KMS-11 (cell line): ENCODE measurements at regions not wholly inside any gene's neighbourhood (a gene's known extent, or its start where the extent isn't known, plus 50 kb on each side); places are given as distances from the start of the nearest gene placed in this dataset.
A peak's percentile ranks its signal among the peaks of the same experiment; 100 is the strongest.

Experiments
- H2AFZ ChIP-seq: fragments of 200-600 bp; sonication (generic); 2 replicates; pipeline ENCODE4 v1.6.1; 2016; ENCODE audit warnings: antibody characterized with exemption, mixed run types, low read depth
- H3K27ac ChIP-seq: fragments of 200-600 bp; sonication (generic); 2 replicates; pipeline ENCODE4 v1.6.1; 2016; ENCODE audit warnings: mild to moderate bottlenecking, mixed run types
- H3K27me3 ChIP-seq: fragments of 200-600 bp; sonication (generic); 2 replicates; pipeline ENCODE4 v1.6.1; 2017; ENCODE audit warnings: mild to moderate bottlenecking, low read depth, mixed run types, moderate library complexity; ENCODE audit not compliant: insufficient read depth
- H3K36me3 ChIP-seq: fragments of 200-600 bp; sonication (generic); 2 replicates; pipeline ENCODE4 v1.6.1; 2017; ENCODE audit warnings: mild to moderate bottlenecking, mixed run types; ENCODE audit not compliant: insufficient read depth
- H3K4me1 ChIP-seq: fragments of 200-600 bp; sonication (generic); 2 replicates; pipeline ENCODE4 v1.6.1; 2016; ENCODE audit warnings: mild to moderate bottlenecking, low read depth, mixed run types; ENCODE audit not compliant: poor library complexity, severe bottlenecking
- H3K4me2 ChIP-seq: fragments of 200-600 bp; sonication (generic); 2 replicates; pipeline ENCODE4 v1.7.0; 2016; ENCODE audit warnings: mild to moderate bottlenecking, mixed run types
- H3K4me3 ChIP-seq: fragments of 200-600 bp; sonication (generic); IDR thresholded peaks from 2 replicates; pipeline ENCODE4 v1.6.1; 2017; ENCODE audit warnings: low read depth, low read length, mixed read lengths; ENCODE audit not compliant: insufficient read depth
- H3K79me2 ChIP-seq: fragments of 200-600 bp; sonication (generic); 2 replicates; pipeline ENCODE4 v1.6.1; 2016; ENCODE audit warnings: low read depth, mixed run types; ENCODE audit not compliant: insufficient read depth
- H3K9ac ChIP-seq: fragments of 200-600 bp; sonication (generic); 2 replicates; pipeline ENCODE4 v1.6.1; 2016; ENCODE audit warnings: mild to moderate bottlenecking, mixed run types
- H4K20me1 ChIP-seq: fragments of 200-600 bp; sonication (generic); 2 replicates; pipeline ENCODE4 v1.6.1; 2016; ENCODE audit warnings: mild to moderate bottlenecking, mixed run types; ENCODE audit not compliant: insufficient read depth
- CTCF ChIP-seq: fragments of 200-600 bp; sonication (generic); conservative IDR thresholded peaks from 2 replicates; pipeline ENCODE4 v1.6.1; 2017; ENCODE audit warnings: low read depth, mild to moderate bottlenecking, antibody characterized with exemption, low read length, moderate library complexity, mixed read lengths

DNA sequence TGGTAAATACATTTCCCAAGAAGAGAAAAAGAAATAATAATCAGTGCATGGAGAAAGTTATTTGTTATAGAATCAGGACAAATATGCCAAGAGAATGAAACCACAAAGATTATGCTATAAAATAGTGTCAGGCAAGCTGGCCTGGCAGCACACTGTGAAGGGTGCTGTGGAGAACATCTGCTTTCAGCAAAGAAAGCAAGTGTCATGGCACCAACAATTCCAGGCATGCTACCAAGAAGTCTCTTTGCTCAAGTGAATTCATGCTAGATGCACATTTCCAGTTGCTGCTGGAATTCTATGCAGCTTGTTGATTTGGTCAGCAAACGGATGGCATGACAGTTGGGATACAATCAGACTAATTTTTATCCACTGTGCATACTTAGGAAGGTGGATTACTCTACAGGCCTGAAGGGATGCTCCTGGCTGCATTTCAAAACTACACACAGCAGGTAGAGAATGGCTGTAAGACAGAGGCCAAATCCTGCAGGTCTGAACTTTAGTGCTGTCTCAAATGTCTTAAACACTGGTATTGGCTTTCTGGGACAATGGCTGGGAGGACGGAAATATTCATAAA lies 154.6 kb upstream of the FAT1 start:
- no peak overlapping the region for H2AFZ ChIP-seq
- no peak for TF ChIP-seq CTCF
- no peak overlapping the region for H3K4me3 ChIP-seq
- no peaks in the 10 kb centered on the region for H4K20me1 ChIP-seq
- H3K9ac ChIP-seq: no peak overlapping the region
- no peaks in the 10 kb centered on the region for H3K27me3 ChIP-seq
- no peak overlapping the region for H3K4me2 ChIP-seq
- no peaks in the 10 kb centered on the region for H3K79me2 ChIP-seq
- no peak overlapping the region for H3K27ac ChIP-seq
- peaks cover 39% of the 10 kb centered on the region for H3K4me1 ChIP-seq
- no peaks in the 10 kb centered on the region for H3K36me3 ChIP-seq

- Histone ChIP-seq H3K79me2 (no peaks in the 10 kb centered on the region), H3K4me1 (peaks cover 45% of the 10 kb centered on the region), H3K36me3 (no peaks in the 10 kb centered on the region), H4K20me1 (no peaks in the 10 kb centered on the region), H3K27me3 (no peaks in the 10 kb centered on the region), H2AFZ (peak overlapping the region; percentile 39), H3K9ac (no peak overlapping the region; the same call in 1 of the 2 replicates), H3K27ac (peak overlapping the region; percentile 67), H3K4me2 (peak overlapping the region; percentile 76), H3K4me3 (no peak overlapping the region)
- no peak for TF ChIP-seq CTCF
Measured at GRCh38 chr4:186881521-186882220, 158.0 kb upstream of the FAT1 start.

- H3K27me3 ChIP-seq: no peaks in the 10 kb centered on the region
- H3K9ac ChIP-seq: no peak overlapping the region; the same call in 1 of the 2 replicates
- peak overlapping the region; percentile 67 for H3K27ac ChIP-seq
- H3K79me2 ChIP-seq: no peaks in the 10 kb centered on the region
- no peak overlapping the region for H3K4me3 ChIP-seq
- H2AFZ ChIP-seq: peak overlapping the region; percentile 39
- H3K4me2 ChIP-seq: peak overlapping the region; percentile 76
- H3K4me1 ChIP-seq: peaks cover 45% of the 10 kb centered on the region
- no peaks in the 10 kb centered on the region for H4K20me1 ChIP-seq
- no peak for TF ChIP-seq CTCF
- no peaks in the 10 kb centered on the region for H3K36me3 ChIP-seq
Measured at GRCh38 chr4:186882293-186882692, 158.6 kb upstream of the FAT1 start.

GRCh38 chr4:186885289-186885688 lies 161.6 kb upstream of the FAT1 start:
- H3K79me2 ChIP-seq: no peaks in the 10 kb centered on the region
- TF ChIP-seq CTCF: no peak
- no peak overlapping the region for H2AFZ ChIP-seq
- no peaks in the 10 kb centered on the region for H3K36me3 ChIP-seq
- no peak overlapping the region for H3K4me2 ChIP-seq
- H3K4me3 ChIP-seq: no peak overlapping the region
- H3K4me1 ChIP-seq: peaks cover 44% of the 10 kb centered on the region
- H4K20me1 ChIP-seq: no peaks in the 10 kb centered on the region
- H3K27ac ChIP-seq: no peak overlapping the region
- no peak overlapping the region for H3K9ac ChIP-seq
- no peaks in the 10 kb centered on the region for H3K27me3 ChIP-seq
